Esophagus muscularis mucosa (tissue), 4 donors: ENCODE measurements at regions not wholly inside any gene's neighbourhood (a gene's known extent, or its start where the extent isn't known, plus 50 kb on each side); places are given as distances from the start of the nearest gene placed in this dataset.

Experiments
- DNase-seq: peaks from one replicate; pipeline ENCODE4 v3.0.0-alpha.2; 2017; ENCODE audit errors: extremely low spot score
- H3K27ac ChIP-seq, 4 donors: fragments of 200-600 bp; sonication (generic); replicated peaks in 1 of 4; 1 replicate in 3 of 4; 2 replicates in 1 of 4; pipeline ENCODE4 v1.5.1; 2016 to 2019; ENCODE audit warnings: mild to moderate bottlenecking in 1 of 4
- H3K27me3 ChIP-seq, 4 donors: fragments of 200-600 bp; sonication (generic); one replicate each; pipeline versions ENCODE4 v1.5.1 to v1.6.0; 2016 to 2019
- H3K36me3 ChIP-seq, 4 donors: fragments of 200-600 bp; sonication (generic); one replicate each; pipeline ENCODE4 v1.5.1; 2016 to 2019
- H3K4me1 ChIP-seq, 4 donors: fragments of 200-600 bp; sonication (generic); one replicate each; pipeline ENCODE4 v1.5.1; 2016 to 2019
- H3K4me3 ChIP-seq, 4 donors: fragments of 200-600 bp; sonication (generic); 1 replicate in 2 of 4; 2 replicates in 2 of 4; pipeline ENCODE4 v1.5.1; 2016 to 2019; ENCODE audit warnings: mild to moderate bottlenecking in 4 of 4, moderate library complexity in 1 of 4
- H3K9me3 ChIP-seq, 4 donors: fragments of 200-600 bp; sonication (generic); 1 replicate in 3 of 4; 2 replicates in 1 of 4; pipeline ENCODE4 v1.5.1; 2016 to 2019
- CTCF ChIP-seq, 3 experiments: fragments of 200-600 bp in 2 of 3; fragments of 450-650 bp in 1 of 3; sonication (generic) in 2 of 3; IDR thresholded peaks; one replicate each; pipeline ENCODE4 v1.5.1; 2017 to 2019; ENCODE audit warnings: antibody characterized with exemption in 3 of 3, mild to moderate bottlenecking in 2 of 3, moderate library complexity in 1 of 3
- EP300 ChIP-seq: sonication (generic); formaldehyde crosslinking; IDR thresholded peaks from one replicate; pipeline ENCODE4 v1.6.1; 2017; ENCODE audit warnings: antibody characterized with exemption
- POLR2A ChIP-seq: fragments of 450-650 bp; IDR thresholded peaks from one replicate; pipeline ENCODE4 v1.6.1; 2017; ENCODE audit warnings: antibody characterized with exemption, moderate library complexity, mild to moderate bottlenecking, low read depth
- POLR2AphosphoS5 ChIP-seq, 2 donors: sonication (generic); formaldehyde crosslinking; IDR thresholded peaks; one replicate each; pipeline ENCODE4 v1.6.1; 2017; ENCODE audit warnings: antibody characterized with exemption in 2 of 2
- WGBS: methylation state at CpG from one replicate; pipeline ENCODE4 v1.1.5; 2018; 5-methylcytosine and 5-hydroxymethylcytosine counted together
- intact Hi-C: fragments of 100-400 bp; cut with DNase I; formaldehyde crosslinking; loops from one replicate; pipeline ENCODE4 v1.15.1; 2023

GRCh38 chr3:70754314-70754713, 441.9 kb upstream of the MDFIC2 start:
- Histone ChIP-seq H3K4me3 (no peak overlapping the region), H3K27ac (no peak overlapping the region), H3K9me3 (no peaks in the 10 kb centered on the region), H3K4me1 (no peaks in the 10 kb centered on the region), H3K27me3 (no peaks in the 10 kb centered on the region), H3K36me3 (no peaks in the 10 kb centered on the region)
- no peak for TF ChIP-seq CTCF (IDR thresholded peaks at IDR 0.05)
- no peak for TF ChIP-seq POLR2AphosphoS5 (IDR thresholded peaks at IDR 0.05)
- no peak for TF ChIP-seq EP300
- intact Hi-C loops: no loop called here
- DNase-seq: no peak

GRCh38 chr3:70753572-70753971, 441.1 kb upstream of the MDFIC2 start:
- intact Hi-C loops: no loop called here
- Histone ChIP-seq H3K9me3 (no peaks in the 10 kb centered on the region), H3K27ac (no peak overlapping the region), H3K4me3 (no peak overlapping the region), H3K36me3 (no peaks in the 10 kb centered on the region), H3K4me1 (no peaks in the 10 kb centered on the region), H3K27me3 (no peaks in the 10 kb centered on the region)
- WGBS: 61% methylated on average over 3 of the region's 3 CpGs
- no peak for DNase-seq
- TF ChIP-seq CTCF (IDR thresholded peaks at IDR 0.05): peak in 2 of 3 experiments; percentile 30 to 34
- no peak for TF ChIP-seq POLR2AphosphoS5 (IDR thresholded peaks at IDR 0.05)

- Histone ChIP-seq H3K27me3 (no peaks in the 10 kb centered on the region), H3K4me3 (no peak overlapping the region), H3K9me3 (no peaks in the 10 kb centered on the region), H3K36me3 (no peaks in the 10 kb centered on the region), H3K4me1 (no peaks in the 10 kb centered on the region), H3K27ac (no peak overlapping the region)
- intact Hi-C loops: no loop called here
- DNase-seq: no peak
- 99% methylated on average over 5 of the region's 5 CpGs for WGBS
- TF ChIP-seq CTCF (IDR thresholded peaks at IDR 0.05) (no peak), POLR2AphosphoS5 (IDR thresholded peaks at IDR 0.05) (no peak), EP300 (no peak), POLR2A (no peak)
Measured at GRCh38 chr3:70752051-70752450, 439.6 kb upstream of the MDFIC2 start.

GRCh38 chr3:70749122-70749521, 436.7 kb upstream of the MDFIC2 start:
- H3K4me1 ChIP-seq: no peaks in the 10 kb centered on the region
- no peak overlapping the region for H3K27ac ChIP-seq
- no peaks in the 10 kb centered on the region for H3K36me3 ChIP-seq
- H3K4me3 ChIP-seq: no peak overlapping the region
- intact Hi-C loops: no loop called here
- DNase-seq: no peak
- H3K9me3 ChIP-seq: no peaks in the 10 kb centered on the region
- no peaks in the 10 kb centered on the region for H3K27me3 ChIP-seq
- TF ChIP-seq POLR2AphosphoS5 (IDR thresholded peaks at IDR 0.05) (no peak), POLR2A (no peak), CTCF (IDR thresholded peaks at IDR 0.05) (no peak)
- 65% methylated on average over 4 of the region's 4 CpGs for WGBS

GRCh38 chr3:70748593-70748992, 436.2 kb upstream of the MDFIC2 start:
- Histone ChIP-seq H3K36me3 (no peaks in the 10 kb centered on the region), H3K4me1 (no peaks in the 10 kb centered on the region), H3K27me3 (no peaks in the 10 kb centered on the region), H3K4me3 (no peak overlapping the region), H3K27ac (no peak overlapping the region), H3K9me3 (no peaks in the 10 kb centered on the region)
- 96% methylated on average over 5 of the region's 5 CpGs for WGBS
- TF ChIP-seq POLR2A: no peak
- TF ChIP-seq EP300: no peak
- no peak for TF ChIP-seq POLR2AphosphoS5 (IDR thresholded peaks at IDR 0.05)
- no peak for TF ChIP-seq CTCF (IDR thresholded peaks at IDR 0.05)
- DNase-seq: no peak
- intact Hi-C loops: no loop called here
